Heart right ventricle (tissue), 16 donors: ENCODE measurements at regions not wholly inside any gene's neighbourhood (a gene's known extent, or its start where the extent isn't known, plus 50 kb on each side); places are given as distances from the start of the nearest gene placed in this dataset.

Source experiments
- ATAC-seq, 8 donors: fragments of 200-7000 bp; cut with Tn5 transposase; one replicate each; pipeline ENCODE4 v1.9.1; 2020; ENCODE audit warnings: mild to moderate bottlenecking in 8 of 8, moderate library complexity in 8 of 8, moderate number of reproducible peaks in 1 of 8
- DNase-seq, 2 donors: peaks; one replicate each; pipeline ENCODE4 v3.0.0-alpha.2; 2020
- H3K27ac ChIP-seq, 10 donors: fragments of 200-600 bp; sonication (generic) in 2 of 10; one replicate each; pipeline versions ENCODE4 v1.5.0 to v1.8.0; 2020 to 2022; ENCODE audit warnings: mild to moderate bottlenecking in 3 of 10
- H3K27me3 ChIP-seq, 7 donors: fragments of 200-600 bp; one replicate each; pipeline ENCODE4 v1.8.0; 2021 to 2022; ENCODE audit warnings: mild to moderate bottlenecking in 2 of 7
- H3K36me3 ChIP-seq, 9 donors: fragments of 200-600 bp; sonication (generic) in 1 of 9; one replicate each; pipeline versions ENCODE4 v1.5.0 to v1.8.0; 2020 to 2022; ENCODE audit warnings: mild to moderate bottlenecking in 2 of 9
- H3K4me1 ChIP-seq, 9 donors: fragments of 200-600 bp; sonication (generic) in 1 of 9; one replicate each; pipeline versions ENCODE4 v1.5.0 to v1.8.0; 2020 to 2022; ENCODE audit warnings: mild to moderate bottlenecking in 4 of 9
- H3K4me3 ChIP-seq, 10 donors: fragments of 200-600 bp; sonication (generic) in 2 of 10; one replicate each; pipeline versions ENCODE4 v1.5.0 to v1.8.0; 2020 to 2022; ENCODE audit warnings: mild to moderate bottlenecking in 7 of 10, moderate library complexity in 2 of 10
- H3K9me3 ChIP-seq, 11 donors: fragments of 200-600 bp in 10 of 11; sonication (generic) in 2 of 11; one replicate each; pipeline versions ENCODE4 v1.5.0 to v1.8.0; 2013 to 2022; ENCODE audit warnings: mild to moderate bottlenecking in 2 of 11, control low read depth in 1 of 11, moderate library complexity in 1 of 11
- CTCF ChIP-seq, 9 donors: fragments of 200-600 bp; sonication (generic) in 2 of 9; IDR thresholded peaks; one replicate each; pipeline versions ENCODE4 v1.5.0 to v1.8.0; 2021 to 2022; ENCODE audit warnings: antibody characterized with exemption in 9 of 9, mild to moderate bottlenecking in 5 of 9, moderate library complexity in 1 of 9
- WGBS, 2 donors: extraction: QIAGEN DNeasy Blood & Tissue Kit; methylation state at CpG; one replicate each; pipeline ENCODE4 v1.1.7; 2013; ENCODE audit warnings: inconsistent platforms in 1 of 2; 5-methylcytosine and 5-hydroxymethylcytosine counted together
- intact Hi-C, 10 donors: fragments of 100-400 bp; cut with DNase I; formaldehyde crosslinking; loops; one replicate each; pipeline versions ENCODE4 v1.11.1 to v1.14.2; 2022
- donor health status: Arrhythmogenic right ventricular cardiomyopathy.
- donor health status: ischemic (EF 13 %, LVEDD 7.1; RV severe dilation, severe dysfunction).
- donor health status: healthy with polysubstance abuse.
- donor health status: DM: no; HTN: yes; CAD: no.
- donor health status: DM: no; HTN: no; CAD: no.
- donor health status: ischemic (EF 25% LVEDD 6.9; RV normal size, moderate dysfunction).
- donor health status: ischemic (EF 25% LVEDD 5.7; RV mildly dilated, moderate dysfunction).
- donor health status: healthy.
- donor health status: DM: yes; HTN: yes; CAD: no.
- donor health status: Ischemic cardiomyopathy.
- donor health status: ischemic (EF 35%, LVEDD 5.7; RV mildly dilated, moderate dysfunction).
- donor health status: nonischemic (EF 11% LVEDD 7.7; RV severe dilation, severe dysfunction).
- donor health status: DM: yes; HTN: yes; CAD: no.
- donor health status: PGD.
- donor health status: ischemic (EF 29% LVEDD 5.4; RV normal size, mild dysfunction).
- donor health status: nonischemic (EF 23%, LVEDD 6.1; RV moderate dilation, normal function).

- H3K27ac ChIP-seq, result no peak overlapping the region
- peaks cover 0 to 17% (median 0%) of the 10 kb centered on the region in 7 donors for H3K27me3 ChIP-seq
- no peaks in the 10 kb centered on the region for H3K36me3 ChIP-seq
- H3K9me3 ChIP-seq, result peaks cover 0 to 4% (median 0%) of the 10 kb centered on the region in 11 donors
- no peak overlapping the region for H3K4me3 ChIP-seq
- DNase-seq, result no peak
- no peaks in the 10 kb centered on the region for H3K4me1 ChIP-seq
- WGBS, 2 donors, result 81 to 83% methylated on average over 7 of the region's 7 CpGs
- no peak for ATAC-seq
- intact Hi-C loops, result no loop called here
- no peak for TF ChIP-seq CTCF (IDR thresholded peaks at IDR 0.05)
Measured at GRCh38 chr5:3542769-3543168, 52.9 kb upstream of the IRX1 start.

- Histone ChIP-seq H3K4me3 (no peak overlapping the region), H3K4me1 (no peaks in the 10 kb centered on the region), H3K9me3 (no peaks in the 10 kb centered on the region), H3K36me3 (no peaks in the 10 kb centered on the region), H3K27ac (no peak overlapping the region), H3K27me3 (peaks cover 0 to 17% (median 0%) of the 10 kb centered on the region in 7 donors)
- no peak for ATAC-seq
- WGBS, 2 donors, result 65 to 66% methylated on average over 3 of the region's 3 CpGs
- intact Hi-C loops, result no loop called here
- no peak for TF ChIP-seq CTCF (IDR thresholded peaks at IDR 0.05)
- no peak for DNase-seq
Measured at GRCh38 chr5:3542158-3542557, 53.5 kb upstream of the IRX1 start.

- ATAC-seq (no peak), DNase-seq (no peak)
- Histone ChIP-seq H3K27ac (no peak overlapping the region), H3K9me3 (peaks cover 0 to 15% (median 0%) of the 10 kb centered on the region in 11 donors), H3K27me3 (peaks cover 0 to 6% (median 0%) of the 10 kb centered on the region in 7 donors), H3K36me3 (no peaks in the 10 kb centered on the region), H3K4me1 (no peaks in the 10 kb centered on the region), H3K4me3 (no peak overlapping the region)
- intact Hi-C loops, result no loop called here
- WGBS, 2 donors, result 85 to 88% methylated on average over 8 of the region's 8 CpGs
- no peak for TF ChIP-seq CTCF (IDR thresholded peaks at IDR 0.05)
Measured at GRCh38 chr5:3538886-3539285, 56.7 kb upstream of the IRX1 start.

GRCh38 chr5:3537942-3538341 lies 57.7 kb upstream of the IRX1 start:
- intact Hi-C loops, result no loop called here
- Histone ChIP-seq H3K4me1 (no peaks in the 10 kb centered on the region), H3K36me3 (no peaks in the 10 kb centered on the region), H3K27ac (no peak overlapping the region), H3K9me3 (peaks cover 0 to 19% (median 0%) of the 10 kb centered on the region in 11 donors), H3K4me3 (no peak overlapping the region), H3K27me3 (peaks cover 0 to 6% (median 0%) of the 10 kb centered on the region in 7 donors)
- no peak for TF ChIP-seq CTCF (IDR thresholded peaks at IDR 0.05)
- 92 to 95% methylated on average over 8 of the region's 8 CpGs for WGBS, 2 donors
- no peak for ATAC-seq
- no peak for DNase-seq
